Choroid plexus epithelial cell (primary cell): ENCODE measurements at regions not wholly inside any gene's neighbourhood (a gene's known extent, or its start where the extent isn't known, plus 50 kb on each side); places are given as distances from the start of the nearest gene placed in this dataset.

Experiments used
- DNase-seq: peaks from one replicate; pipeline ENCODE4 v3.0.0-alpha.2; 2010; ENCODE audit warnings: low read depth
- H3K4me3 ChIP-seq: 2 replicates; pipeline ENCODE4 v1.5.1; 2011; ENCODE audit warnings: low read depth, mild to moderate bottlenecking, control low read depth, low read length, moderate library complexity
- TF ChIP-seq, protein P1 (sequence below): conservative IDR thresholded peaks from 2 replicates; pipeline ENCODE4 v1.5.1; 2011; ENCODE audit warnings: low read depth, mild to moderate bottlenecking, control low read depth, inconsistent platforms, low read length, moderate library complexity

DNA sequence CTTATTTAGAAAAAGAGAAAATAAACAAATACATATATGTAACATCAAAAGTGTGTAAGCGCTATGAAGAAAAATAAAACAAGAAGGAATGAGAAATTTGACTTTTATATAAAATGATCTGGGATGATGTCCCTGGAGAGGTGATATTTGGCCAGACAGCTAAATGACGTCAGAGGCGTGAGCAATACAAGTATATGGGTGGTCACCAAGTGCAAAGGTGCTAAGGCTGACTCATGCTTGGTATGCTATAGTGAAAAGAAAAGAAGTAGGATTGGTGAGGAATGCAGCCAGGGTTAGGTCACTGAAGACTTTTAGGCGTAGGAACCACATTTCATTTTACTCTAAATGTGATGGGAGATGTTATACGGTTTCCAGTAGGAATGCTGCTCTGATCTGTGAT is 1049.1 kb upstream of the TENM3 start:
- peak; percentile 45 for DNase-seq
- TF ChIP-seq, protein P1, sequence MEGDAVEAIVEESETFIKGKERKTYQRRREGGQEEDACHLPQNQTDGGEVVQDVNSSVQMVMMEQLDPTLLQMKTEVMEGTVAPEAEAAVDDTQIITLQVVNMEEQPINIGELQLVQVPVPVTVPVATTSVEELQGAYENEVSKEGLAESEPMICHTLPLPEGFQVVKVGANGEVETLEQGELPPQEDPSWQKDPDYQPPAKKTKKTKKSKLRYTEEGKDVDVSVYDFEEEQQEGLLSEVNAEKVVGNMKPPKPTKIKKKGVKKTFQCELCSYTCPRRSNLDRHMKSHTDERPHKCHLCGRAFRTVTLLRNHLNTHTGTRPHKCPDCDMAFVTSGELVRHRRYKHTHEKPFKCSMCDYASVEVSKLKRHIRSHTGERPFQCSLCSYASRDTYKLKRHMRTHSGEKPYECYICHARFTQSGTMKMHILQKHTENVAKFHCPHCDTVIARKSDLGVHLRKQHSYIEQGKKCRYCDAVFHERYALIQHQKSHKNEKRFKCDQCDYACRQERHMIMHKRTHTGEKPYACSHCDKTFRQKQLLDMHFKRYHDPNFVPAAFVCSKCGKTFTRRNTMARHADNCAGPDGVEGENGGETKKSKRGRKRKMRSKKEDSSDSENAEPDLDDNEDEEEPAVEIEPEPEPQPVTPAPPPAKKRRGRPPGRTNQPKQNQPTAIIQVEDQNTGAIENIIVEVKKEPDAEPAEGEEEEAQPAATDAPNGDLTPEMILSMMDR = no peak
- H3K4me3 ChIP-seq = no peak overlapping the region

DNA sequence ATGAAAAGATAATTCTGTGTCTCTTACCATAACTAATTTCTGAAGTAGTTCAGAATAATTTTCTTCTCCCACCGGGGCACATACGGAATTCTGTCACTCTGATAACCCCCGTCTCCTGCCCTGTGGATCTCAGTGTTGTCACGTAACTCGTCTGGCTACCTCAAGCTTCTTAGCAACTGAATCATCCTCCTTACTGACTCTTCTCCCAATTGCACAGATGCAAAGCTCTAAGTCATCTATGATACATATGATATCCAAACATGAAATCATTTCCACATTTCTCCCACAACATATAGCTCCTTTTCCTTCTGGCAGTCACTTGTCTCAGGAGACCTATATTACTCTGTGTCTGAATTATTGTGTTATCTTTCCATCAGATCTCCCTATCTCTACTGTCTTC is 1043.1 kb upstream of the TENM3 start:
- DNase-seq = no peak
- TF ChIP-seq, protein P1 = no peak

DNA sequence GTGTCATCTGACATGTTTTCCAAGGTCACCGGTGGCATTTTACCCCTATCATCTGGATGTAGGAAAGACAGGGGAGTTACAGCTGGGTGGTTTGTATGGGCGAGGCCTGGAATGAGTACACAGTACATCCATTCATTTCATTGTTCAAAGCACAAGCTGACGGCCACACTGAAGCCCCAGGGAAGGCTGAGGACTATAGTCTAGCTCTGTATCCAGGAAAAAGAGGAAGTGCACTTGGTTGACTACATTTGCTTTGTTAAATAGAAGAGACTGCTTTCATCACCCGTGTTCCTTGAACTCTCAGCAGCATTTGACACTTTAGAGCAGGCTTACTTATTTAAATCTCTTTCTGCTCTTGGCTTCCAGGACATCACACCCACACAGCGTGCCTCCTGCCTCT is 1041.0 kb upstream of the TENM3 start:
- H3K4me3 ChIP-seq = no peak overlapping the region
- no peak for DNase-seq
- TF ChIP-seq, protein P1 = no peak

More for the DNA sequence above, 1043.1 kb upstream of the TENM3 start:
- no peak overlapping the region for H3K4me3 ChIP-seq

DNA sequence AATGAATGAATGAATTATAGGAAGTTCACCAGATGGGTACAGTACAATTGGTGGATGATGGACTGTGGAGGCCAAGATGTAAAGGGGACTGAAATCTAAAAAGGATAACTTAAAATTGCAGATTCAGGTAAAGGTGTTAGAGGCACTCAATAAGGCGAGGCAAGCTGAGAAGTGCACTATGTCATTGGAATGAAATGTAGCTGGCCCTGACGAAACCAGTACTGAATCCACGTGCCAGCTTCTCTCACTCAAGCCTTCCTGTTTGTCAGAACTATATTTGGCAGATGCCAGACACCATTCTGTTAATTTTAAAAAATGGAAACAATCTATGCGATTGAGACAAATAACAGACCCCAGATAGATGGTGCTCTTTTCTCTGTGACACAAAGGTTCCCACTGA is 1039.1 kb upstream of the TENM3 start:
- no peak for DNase-seq
- TF ChIP-seq, protein P1 = no peak

DNA sequence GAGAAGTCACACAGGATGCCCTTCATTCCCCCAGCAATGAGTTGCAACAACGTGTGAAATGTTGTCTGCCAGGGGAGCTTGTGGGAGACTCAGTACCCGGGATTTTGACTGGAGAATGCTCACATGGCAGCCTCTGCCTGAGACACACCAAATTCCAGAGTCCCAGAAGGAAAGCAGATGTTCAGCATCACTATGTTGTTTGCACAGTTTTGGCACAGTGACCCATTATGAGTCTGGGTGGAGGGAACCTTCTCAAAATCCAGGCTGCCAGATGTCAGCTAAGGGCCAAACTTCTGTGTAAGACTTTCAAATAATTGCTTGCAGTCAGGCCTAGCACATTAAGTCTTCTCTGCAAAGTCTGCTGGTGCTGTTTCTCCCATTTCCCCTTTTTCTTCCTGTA is 1029.7 kb upstream of the TENM3 start:
- DNase-seq = no peak
- H3K4me3 ChIP-seq = no peak overlapping the region
- TF ChIP-seq, protein P1 = no peak

More for the DNA sequence above, 1039.1 kb upstream of the TENM3 start:
- H3K4me3 ChIP-seq = no peak overlapping the region

DNA sequence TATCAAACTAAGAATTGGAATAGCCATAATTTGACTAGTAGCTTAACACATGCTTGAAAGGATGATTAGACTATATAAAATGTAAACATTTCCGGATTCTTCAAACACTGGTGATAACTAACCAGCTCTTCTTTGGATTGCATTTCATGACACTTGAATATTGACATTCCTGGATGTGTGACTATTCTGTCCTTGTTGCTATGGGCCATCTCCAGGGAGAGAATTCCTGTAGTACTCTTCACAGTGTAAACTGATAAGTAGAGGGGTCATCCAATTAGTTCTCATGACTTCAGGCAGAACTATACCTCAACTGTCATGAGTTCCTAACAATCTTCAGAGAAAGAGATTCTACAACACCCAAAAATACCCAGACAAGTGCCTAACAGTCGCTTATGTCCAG is 1026.7 kb upstream of the TENM3 start:
- TF ChIP-seq, protein P1 = no peak
- DNase-seq = no peak
- no peak overlapping the region for H3K4me3 ChIP-seq

DNA sequence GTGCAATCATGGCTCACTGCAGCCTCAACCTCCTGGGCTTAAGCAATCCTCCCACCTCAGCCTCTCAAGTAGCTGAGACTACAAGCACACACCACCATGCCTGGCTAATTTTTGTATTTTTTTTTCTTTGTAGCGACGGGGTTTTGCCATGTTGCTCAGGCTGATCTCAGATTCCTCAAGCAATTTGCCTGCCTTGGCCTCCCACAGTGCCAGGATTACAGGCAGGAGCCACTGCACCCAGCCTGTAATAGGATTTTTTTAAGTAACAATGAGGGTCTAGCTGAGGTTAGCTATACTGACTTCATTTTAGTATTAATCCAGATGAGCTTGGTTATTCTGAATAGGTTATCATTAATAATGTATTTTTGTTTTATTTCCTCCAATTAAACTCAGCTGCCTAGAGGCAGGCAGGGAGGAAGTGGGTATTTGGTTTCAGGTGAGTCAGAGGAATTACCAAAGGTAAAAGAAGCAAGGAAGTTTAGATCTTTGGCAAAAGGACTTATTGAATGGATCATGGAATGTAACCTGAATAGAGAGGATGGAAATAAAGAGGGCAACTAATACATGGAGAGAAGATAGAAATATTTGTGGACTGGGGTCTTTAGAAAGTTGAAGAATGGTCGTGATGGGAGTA is 1023.3 kb upstream of the TENM3 start:
- H3K4me3 ChIP-seq = no peak overlapping the region
- no peak for DNase-seq
- TF ChIP-seq, protein P1 = no peak
